SHP77 treated with DMSO at 0.1 percent for 48 hours (cell line): ENCODE measurements at regions not wholly inside any gene's neighbourhood (a gene's known extent, or its start where the extent isn't known, plus 50 kb on each side); places are given as distances from the start of the nearest gene placed in this dataset.
"Not testable (repeated sequence)": the region's sequence is repeated elsewhere in the genome, so short reads cannot be mapped to it uniquely, and the experiment has no call there.

ENCODE experiments used
- DNase-seq: peaks from one replicate; lab custom pipeline; 2025; lab: John Stamatoyannopoulos, UW

GRCh38 chr12:60195483-60195882 is 599.7 kb downstream of the SLC16A7 start:
- no peak for DNase-seq

- DNase-seq, result no peak
Observed at GRCh38 chr12:60196366-60196765, 600.5 kb downstream of the SLC16A7 start.

GRCh38 chr12:60197589-60197988 is 601.8 kb downstream of the SLC16A7 start:
- DNase-seq, result no peak

- DNase-seq, result no peak
Observed at GRCh38 chr12:60201891-60202290, 606.1 kb downstream of the SLC16A7 start.

GRCh38 chr12:60205500-60205899 is 609.7 kb downstream of the SLC16A7 start:
- no peak for DNase-seq

GRCh38 chr12:60209521-60209920 is 613.7 kb downstream of the SLC16A7 start:
- no peak for DNase-seq

GRCh38 chr12:60209933-60210332 is 614.1 kb downstream of the SLC16A7 start:
- no peak for DNase-seq

- no peak for DNase-seq
Observed at GRCh38 chr12:60210756-60211155, 614.9 kb downstream of the SLC16A7 start.

- DNase-seq, result no peak
Observed at GRCh38 chr12:60211244-60211643, 615.4 kb downstream of the SLC16A7 start.

- no peak for DNase-seq
Observed at GRCh38 chr12:60212159-60213000, 616.6 kb downstream of the SLC16A7 start.

- DNase-seq, result not testable (repeated sequence)
Observed at GRCh38 chr12:60213272-60213671, 617.4 kb downstream of the SLC16A7 start.

- DNase-seq, result no peak
Observed at GRCh38 chr12:60216226-60216625, 620.4 kb downstream of the SLC16A7 start.

GRCh38 chr12:60223242-60223641 is 627.4 kb downstream of the SLC16A7 start:
- no peak for DNase-seq

GRCh38 chr12:60225216-60226000 is 629.6 kb downstream of the SLC16A7 start:
- no peak for DNase-seq

- DNase-seq, result no peak
Observed at GRCh38 chr12:60227916-60228315, 632.1 kb downstream of the SLC16A7 start.

- no peak for DNase-seq
Observed at GRCh38 chr12:60230056-60230455, 634.2 kb downstream of the SLC16A7 start.

GRCh38 chr12:60231303-60231702 is 635.5 kb downstream of the SLC16A7 start:
- no peak for DNase-seq

- no peak for DNase-seq
Observed at GRCh38 chr12:60231976-60232907, 636.4 kb downstream of the SLC16A7 start.

GRCh38 chr12:60234611-60235195 is 638.9 kb downstream of the SLC16A7 start:
- DNase-seq, result not testable (repeated sequence)

- DNase-seq, result no peak
Observed at GRCh38 chr12:60235261-60235660, 639.4 kb downstream of the SLC16A7 start.

- not testable (repeated sequence) for DNase-seq
Observed at GRCh38 chr12:60236416-60236815, 640.6 kb downstream of the SLC16A7 start.

- DNase-seq, result no peak
Observed at GRCh38 chr12:60240891-60241290, 645.1 kb downstream of the SLC16A7 start.
